Natural killer cell (primary cell): ENCODE measurements at regions not wholly inside any gene's neighbourhood (a gene's known extent, or its start where the extent isn't known, plus 50 kb on each side); places are given as distances from the start of the nearest gene placed in this dataset.
A peak's percentile ranks its signal among the peaks of the same experiment; 100 is the strongest.

Experiments used
- ATAC-seq, 3 donors: fragments of 150-1000 bp in 2 of 3; fragments of 200-7000 bp in 1 of 3; cut with Tn5 transposase; 1 replicate in 1 of 3; 2 replicates in 2 of 3; pipeline ENCODE4 v1.10.0; 2021; ENCODE audit warnings: mild to moderate bottlenecking in 2 of 3, moderate library complexity in 2 of 3
- DNase-seq, 2 donors: peaks; one replicate each; pipeline versions ENCODE4 v3.0.0 to v3.0.0-alpha.2; 2013 to 2021; ENCODE audit warnings: mixed read lengths in 1 of 2
- H3K27ac ChIP-seq: one replicate; pipeline ENCODE4 v1.5.1; 2013; ENCODE audit warnings: mild to moderate bottlenecking, low read length
- H3K27me3 ChIP-seq: one replicate; pipeline ENCODE4 v1.6.1; 2013; ENCODE audit warnings: low read length; ENCODE audit not compliant: control insufficient read depth, insufficient read depth
- H3K36me3 ChIP-seq: one replicate; pipeline ENCODE4 v1.6.1; 2013; ENCODE audit warnings: low read length; ENCODE audit not compliant: control insufficient read depth, insufficient read depth
- H3K4me1 ChIP-seq: one replicate; pipeline ENCODE4 v1.6.1; 2013; ENCODE audit warnings: low read length; ENCODE audit not compliant: control insufficient read depth, insufficient read depth
- H3K4me3 ChIP-seq: one replicate; pipeline ENCODE4 v1.5.1; 2013; ENCODE audit warnings: low read length
- H3K9me3 ChIP-seq: one replicate; pipeline ENCODE4 v1.6.1; 2013; ENCODE audit warnings: low read length; ENCODE audit not compliant: control insufficient read depth, insufficient read depth
- H3K27ac Mint-ChIP-seq, 2 donors: one replicate each; pipeline ENCODE4 v1.8.0; 2022; ENCODE audit warnings: mild to moderate bottlenecking in 2 of 2, mixed read lengths in 2 of 2, moderate library complexity in 1 of 2
- H3K27me3 Mint-ChIP-seq, 2 donors: one replicate each; pipeline ENCODE4 v1.8.0; 2022; ENCODE audit warnings: low read depth in 2 of 2, mixed read lengths in 2 of 2
- H3K36me3 Mint-ChIP-seq: one replicate; pipeline ENCODE4 v1.8.0; 2022; ENCODE audit warnings: mixed read lengths
- H3K4me1 Mint-ChIP-seq, 2 donors: one replicate each; pipeline ENCODE4 v1.8.0; 2022; ENCODE audit warnings: mixed read lengths in 2 of 2
- H3K4me3 Mint-ChIP-seq: one replicate; pipeline ENCODE4 v1.8.0; 2022; ENCODE audit warnings: mild to moderate bottlenecking, moderate library complexity, mixed read lengths
- H3K9me3 Mint-ChIP-seq, 2 donors: one replicate each; pipeline ENCODE4 v1.8.0; 2022; ENCODE audit warnings: mixed read lengths in 2 of 2
- CTCF ChIP-seq: fragments of 200-600 bp; IDR thresholded peaks from one replicate; pipeline ENCODE4 v1.8.0; 2022; ENCODE audit warnings: antibody characterized with exemption
- WGBS: methylation state at CpG from one replicate; pipeline ENCODE4 v1.1.7; 2013; ENCODE audit warnings: missing lambda C conversion rate; ENCODE audit not compliant: insufficient coverage; 5-methylcytosine and 5-hydroxymethylcytosine counted together
- intact Hi-C: fragments of 100-400 bp; cut with micrococcal nuclease; formaldehyde crosslinking; loops from one replicate; pipeline ENCODE4 v1.14.2; 2022

GRCh38 chr15:95259513-95259912, 1028.2 kb downstream of the MCTP2 start:
- 0% methylated on average over 5 of the region's 6 CpGs for WGBS
- no peaks in the 10 kb centered on the region for H3K9me3 Mint-ChIP-seq
- peaks cover 20% of the 10 kb centered on the region for H3K27me3 ChIP-seq
- H3K27me3 Mint-ChIP-seq, result peaks cover 44 to 94% of the 10 kb centered on the region in 2 donors
- DNase-seq, result peak; percentile 26 to 77
- intact Hi-C loops, result loop anchor here (1.0 kb wide), 2 partner anchors 1086 to 1976 kb away; no protein-coding TSS in a partner anchor
- no peaks in the 10 kb centered on the region for H3K4me1 ChIP-seq
- H3K36me3 ChIP-seq, result no peaks in the 10 kb centered on the region
- no peak overlapping the region for H3K4me3 Mint-ChIP-seq
- peaks cover 6 to 7% of the 10 kb centered on the region in 2 donors for H3K4me1 Mint-ChIP-seq
- no peak overlapping the region for H3K27ac Mint-ChIP-seq
- ATAC-seq, result peak; percentile 52 to 69 (median 56)
- no peak overlapping the region for H3K27ac ChIP-seq
- H3K4me3 ChIP-seq, result no peak overlapping the region
- TF ChIP-seq CTCF, result peak; percentile 86
- H3K36me3 Mint-ChIP-seq, result no peaks in the 10 kb centered on the region
- H3K9me3 ChIP-seq, result no peaks in the 10 kb centered on the region

GRCh38 chr15:95259965-95260364, 1028.6 kb downstream of the MCTP2 start:
- ATAC-seq, result no peak
- H3K9me3 ChIP-seq, result no peaks in the 10 kb centered on the region
- H3K27me3 ChIP-seq, result peaks cover 20% of the 10 kb centered on the region
- H3K4me3 ChIP-seq, result no peak overlapping the region
- WGBS, result 16% methylated on average over 2 of the region's 3 CpGs
- Mint-ChIP-seq H3K9me3 (no peaks in the 10 kb centered on the region), H3K27me3 (peaks cover 40 to 91% of the 10 kb centered on the region in 2 donors), H3K4me3 (no peak overlapping the region), H3K36me3 (no peaks in the 10 kb centered on the region), H3K4me1 (peaks cover 6 to 7% of the 10 kb centered on the region in 2 donors), H3K27ac (no peak overlapping the region)
- no peak overlapping the region for H3K27ac ChIP-seq
- intact Hi-C loops, result loop anchor here (1.0 kb wide), 2 partner anchors 1085 to 1975 kb away; no protein-coding TSS in a partner anchor
- no peaks in the 10 kb centered on the region for H3K36me3 ChIP-seq
- TF ChIP-seq CTCF, result no peak
- no peaks in the 10 kb centered on the region for H3K4me1 ChIP-seq
- peak in 1 of 2 donors; percentile 2 for DNase-seq

- no peak for TF ChIP-seq CTCF
- Histone ChIP-seq H3K9me3 (no peaks in the 10 kb centered on the region), H3K27ac (no peak overlapping the region), H3K4me3 (no peak overlapping the region), H3K36me3 (no peaks in the 10 kb centered on the region), H3K4me1 (no peaks in the 10 kb centered on the region), H3K27me3 (peaks cover 20% of the 10 kb centered on the region)
- Mint-ChIP-seq H3K4me3 (no peak overlapping the region), H3K27me3 (peaks cover 37 to 82% of the 10 kb centered on the region in 2 donors), H3K27ac (no peak overlapping the region), H3K9me3 (no peaks in the 10 kb centered on the region), H3K4me1 (peaks cover 6 to 7% of the 10 kb centered on the region in 2 donors), H3K36me3 (no peaks in the 10 kb centered on the region)
- WGBS, result 80% methylated on average over 1 of the region's 5 CpGs
- intact Hi-C loops, result no loop called here
- ATAC-seq, result no peak
- DNase-seq, result no peak
Observed at GRCh38 chr15:95260856-95261255, 1029.5 kb downstream of the MCTP2 start.

GRCh38 chr15:95261546-95261945, 1030.2 kb downstream of the MCTP2 start:
- Histone ChIP-seq H3K9me3 (no peaks in the 10 kb centered on the region), H3K4me3 (no peak overlapping the region), H3K27ac (no peak overlapping the region), H3K36me3 (no peaks in the 10 kb centered on the region), H3K4me1 (no peaks in the 10 kb centered on the region), H3K27me3 (peaks cover 20% of the 10 kb centered on the region)
- Mint-ChIP-seq H3K4me1 (peaks cover 6 to 7% of the 10 kb centered on the region in 2 donors), H3K36me3 (no peaks in the 10 kb centered on the region), H3K9me3 (no peaks in the 10 kb centered on the region), H3K27ac (no peak overlapping the region), H3K27me3 (peaks cover 39 to 82% of the 10 kb centered on the region in 2 donors), H3K4me3 (no peak overlapping the region)
- ATAC-seq (no peak), DNase-seq (no peak)
- no peak for TF ChIP-seq CTCF
- 76% methylated on average over 2 of the region's 3 CpGs for WGBS
- intact Hi-C loops, result no loop called here
